Mesodermal cell (in vitro differentiated cells): ENCODE measurements at regions not wholly inside any gene's neighbourhood (a gene's known extent, or its start where the extent isn't known, plus 50 kb on each side); places are given as distances from the start of the nearest gene placed in this dataset.
"Not testable (repeated sequence)": the region's sequence is repeated elsewhere in the genome, so short reads cannot be mapped to it uniquely, and the experiment has no call there.

Experiments used
- H3K27ac ChIP-seq: 2 replicates; pipeline ENCODE4 v1.7.0; 2013; ENCODE audit warnings: mild to moderate bottlenecking, low read depth, low read length, moderate library complexity; ENCODE audit not compliant: severe bottlenecking
- H3K36me3 ChIP-seq: 2 replicates; pipeline ENCODE4 v1.7.1; 2013; ENCODE audit warnings: mild to moderate bottlenecking, low read length, moderate library complexity; ENCODE audit not compliant: control insufficient read depth, insufficient read depth
- H3K4me1 ChIP-seq: one replicate; pipeline ENCODE4 v1.7.1; 2013; ENCODE audit warnings: mild to moderate bottlenecking, low read length; ENCODE audit not compliant: insufficient read depth, control insufficient read depth, poor library complexity, severe bottlenecking
- H3K4me3 ChIP-seq: 2 replicates; pipeline ENCODE4 v1.7.0; 2013; ENCODE audit warnings: low read length, control low read depth, mild to moderate bottlenecking; ENCODE audit not compliant: insufficient read depth, poor library complexity, severe bottlenecking; ENCODE audit errors: extremely low read depth
- H3K9me3 ChIP-seq: 2 replicates; pipeline ENCODE4 v1.7.1; 2013; ENCODE audit warnings: mild to moderate bottlenecking, low read length, moderate library complexity; ENCODE audit not compliant: control insufficient read depth
- WGBS, 2 experiments: methylation state at CpG; one replicate each; pipeline ENCODE4 v1.1.5; 2013; ENCODE audit warnings: missing lambda C conversion rate in 2 of 2; ENCODE audit not compliant: insufficient coverage in 2 of 2; 5-methylcytosine and 5-hydroxymethylcytosine counted together

DNA sequence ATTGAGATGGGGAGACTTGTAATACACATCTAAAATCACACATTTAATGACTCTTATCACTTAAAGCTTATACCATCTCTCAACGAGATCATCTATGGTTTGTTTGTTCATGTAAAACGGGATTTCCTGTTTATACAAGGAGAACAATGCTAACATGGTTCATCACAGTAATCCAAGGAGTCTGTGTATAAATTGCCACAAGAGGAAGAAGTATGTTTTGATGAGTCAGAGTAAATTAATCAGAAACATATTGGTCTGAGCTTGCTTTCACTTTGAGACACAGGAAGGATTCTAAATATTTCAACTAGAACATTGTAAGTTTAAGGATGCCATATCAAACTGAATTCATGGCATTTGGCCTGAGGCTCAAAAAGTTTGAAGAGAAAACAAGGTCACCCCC lies 594.1 kb downstream of the GLUD2 start:
- H3K4me1 ChIP-seq = no peaks in the 10 kb centered on the region
- WGBS, 2 experiments = no CpG with 5 or more reads among the region's 2 CpGs
- no peaks in the 10 kb centered on the region for H3K36me3 ChIP-seq
- H3K27ac ChIP-seq = no peak overlapping the region
- H3K9me3 ChIP-seq = no peaks in the 10 kb centered on the region
- no peak overlapping the region for H3K4me3 ChIP-seq

DNA sequence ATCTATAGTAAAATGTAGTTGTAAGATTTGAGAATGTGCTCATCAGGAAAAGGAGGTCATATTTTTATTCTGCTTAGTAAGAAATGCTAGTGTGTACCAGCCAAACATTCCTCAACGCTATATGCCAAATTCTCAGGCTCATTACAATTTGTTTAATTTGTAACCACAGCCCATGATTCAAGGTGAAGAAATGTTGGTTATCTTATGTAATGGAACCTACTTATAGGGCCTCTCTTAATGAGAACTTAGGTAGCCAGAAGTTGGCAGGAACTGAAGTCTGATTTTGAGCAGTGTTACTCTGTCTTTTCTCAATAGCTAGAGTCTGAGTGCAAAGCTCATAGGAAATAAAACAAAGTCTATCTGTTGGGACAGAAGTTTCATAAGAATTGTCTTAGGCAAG lies 595.0 kb downstream of the GLUD2 start:
- Histone ChIP-seq H3K36me3 (no peaks in the 10 kb centered on the region), H3K4me3 (no peak overlapping the region), H3K9me3 (no peaks in the 10 kb centered on the region), H3K27ac (no peak overlapping the region), H3K4me1 (no peaks in the 10 kb centered on the region)
- WGBS, 2 experiments = no CpG with 5 or more reads among the region's 1 CpG

DNA sequence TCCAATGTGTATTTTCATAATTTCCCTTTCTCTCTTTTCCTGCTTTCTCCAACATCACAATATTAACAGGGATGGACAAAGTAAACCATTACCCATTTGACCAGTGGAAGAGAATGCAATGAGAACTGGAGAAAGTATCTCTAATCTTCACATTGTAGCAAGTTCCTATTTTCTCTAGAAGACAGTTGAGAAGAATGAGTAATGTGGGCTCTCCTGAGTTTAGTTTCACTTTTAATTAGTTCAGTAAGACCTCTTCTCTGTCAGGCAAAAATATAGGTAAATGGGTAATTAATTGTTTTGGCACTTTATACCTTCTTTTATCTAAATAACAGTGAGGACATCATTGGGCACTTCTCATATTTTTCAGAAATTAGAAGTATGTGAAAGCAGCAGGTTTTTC lies 602.0 kb downstream of the GLUD2 start:
- Histone ChIP-seq H3K27ac (no peak overlapping the region), H3K36me3 (no peaks in the 10 kb centered on the region), H3K9me3 (no peaks in the 10 kb centered on the region), H3K4me1 (no peaks in the 10 kb centered on the region), H3K4me3 (no peak overlapping the region)

DNA sequence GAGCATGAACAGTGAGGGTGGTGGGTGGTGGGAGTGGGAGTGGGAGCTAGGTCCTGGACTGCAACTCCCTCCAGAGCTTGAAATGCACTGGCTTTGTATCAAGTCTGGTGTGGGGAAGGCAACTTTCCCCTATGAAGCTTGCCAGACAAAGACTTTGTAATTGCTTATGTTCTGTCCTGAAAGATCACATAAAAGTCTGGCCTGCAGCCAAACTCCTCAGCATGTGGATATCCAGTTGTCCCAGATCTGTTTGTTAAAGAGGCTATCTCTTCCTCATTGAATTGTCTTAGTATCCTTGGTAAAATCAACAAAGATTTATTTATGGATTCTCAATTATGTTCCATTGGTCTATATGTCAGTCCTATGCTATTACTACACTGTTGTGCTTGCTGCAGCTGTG lies 607.9 kb downstream of the GLUD2 start:
- Histone ChIP-seq H3K36me3 (no peaks in the 10 kb centered on the region), H3K9me3 (no peaks in the 10 kb centered on the region), H3K4me3 (no peak overlapping the region), H3K27ac (no peak overlapping the region), H3K4me1 (no peaks in the 10 kb centered on the region)

DNA sequence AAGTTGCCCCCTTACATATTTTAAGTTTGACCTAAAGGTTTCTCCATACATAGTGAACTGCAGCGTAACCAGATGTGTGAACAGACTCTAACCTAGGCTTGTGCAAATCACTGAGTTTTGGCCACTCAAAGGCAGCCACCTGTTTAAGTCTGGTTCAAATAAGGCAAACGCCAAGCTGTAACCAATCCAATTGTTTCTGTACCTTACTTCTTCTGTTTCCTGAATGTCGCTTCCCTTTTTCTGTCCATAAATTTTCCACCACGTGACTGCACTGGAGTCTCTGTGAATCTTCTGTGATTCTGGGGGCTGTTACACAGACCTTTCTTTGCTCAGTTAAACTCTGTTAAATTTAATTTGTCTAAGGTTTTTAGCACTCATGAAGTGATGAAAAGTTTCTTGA lies 618.8 kb downstream of the GLUD2 start:
- Histone ChIP-seq H3K4me1 (no peaks in the 10 kb centered on the region), H3K4me3 (no peak overlapping the region), H3K36me3 (no peaks in the 10 kb centered on the region), H3K27ac (no peak overlapping the region), H3K9me3 (no peaks in the 10 kb centered on the region)
- WGBS, 2 experiments = 85 to 100% methylated on average over 1 to 2 of the region's 4 CpGs

DNA sequence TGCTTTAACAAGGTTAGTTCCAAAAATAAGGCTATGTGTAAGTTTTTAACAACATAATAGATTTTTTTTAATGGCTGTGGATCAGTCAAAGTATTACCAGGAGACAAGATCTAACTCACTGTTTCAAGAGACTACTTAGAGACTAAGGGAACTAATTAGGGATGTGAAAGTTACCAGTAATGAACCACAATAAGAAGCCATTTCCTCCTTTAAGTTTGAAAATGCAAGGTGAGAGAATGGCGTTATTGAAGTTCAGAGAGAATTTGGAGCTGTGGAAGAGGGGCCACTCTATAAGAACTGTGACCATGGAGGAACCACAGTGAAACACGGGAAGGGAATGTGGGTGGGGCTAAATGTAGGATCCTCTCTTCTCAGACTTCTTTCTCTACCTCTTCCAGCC lies 624.2 kb downstream of the GLUD2 start:
- no peaks in the 10 kb centered on the region for H3K36me3 ChIP-seq
- no peak overlapping the region for H3K27ac ChIP-seq
- H3K4me1 ChIP-seq = no peaks in the 10 kb centered on the region
- no CpG with 5 or more reads among the region's 2 CpGs for WGBS, 2 experiments
- no peaks in the 10 kb centered on the region for H3K9me3 ChIP-seq
- no peak overlapping the region for H3K4me3 ChIP-seq

DNA sequence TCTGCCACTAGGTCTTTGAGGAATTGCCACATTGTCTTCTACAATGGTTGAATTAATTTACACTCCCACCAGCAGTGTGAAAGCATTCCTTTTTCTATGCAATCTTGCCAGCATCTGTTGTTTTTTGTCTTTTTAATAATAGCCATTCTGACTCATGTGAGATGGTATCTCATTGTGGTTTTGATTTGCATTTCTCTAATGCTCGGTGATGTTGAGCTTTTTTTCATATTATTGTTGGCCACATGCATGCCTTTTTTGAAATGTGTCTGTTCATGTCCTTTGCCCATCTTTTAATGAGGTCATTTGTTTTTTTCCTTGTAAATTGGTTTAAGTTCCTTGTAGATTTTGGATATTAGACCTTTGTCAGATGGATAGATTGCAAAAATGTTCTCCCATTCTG lies 661.8 kb downstream of the GLUD2 start:
- not testable (repeated sequence) for H3K9me3 ChIP-seq, H3K27ac ChIP-seq, H3K36me3 ChIP-seq, H3K4me3 ChIP-seq, H3K4me1 ChIP-seq
- WGBS, 2 experiments = 100% methylated on average over 1 of the region's 1 CpG; no CpG with 5 or more reads in 1 of the 2 experiments

DNA sequence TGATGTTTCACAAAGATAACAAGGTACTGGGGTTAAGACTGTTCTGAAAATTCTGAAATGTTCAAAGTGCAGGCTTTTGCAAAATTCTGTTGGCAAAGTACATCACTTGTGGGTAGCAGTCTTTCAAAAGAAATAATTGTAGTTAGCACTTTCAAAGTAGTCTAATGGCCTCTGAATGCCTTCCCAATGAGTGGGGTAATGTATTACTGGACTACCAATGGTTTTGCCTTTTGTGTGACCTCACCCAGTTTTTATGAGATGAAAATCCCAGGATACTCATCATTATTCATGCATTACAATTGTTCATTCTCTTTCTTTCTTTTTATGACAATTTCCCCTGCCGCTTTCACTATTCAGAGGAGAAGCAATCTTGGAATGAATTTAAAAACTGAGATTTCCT lies 686.1 kb downstream of the GLUD2 start:
- Histone ChIP-seq H3K4me1 (no peaks in the 10 kb centered on the region), H3K9me3 (no peaks in the 10 kb centered on the region), H3K4me3 (no peak overlapping the region), H3K36me3 (no peaks in the 10 kb centered on the region), H3K27ac (no peak overlapping the region)
- WGBS, 2 experiments = no CpG with 5 or more reads among the region's 1 CpG

DNA sequence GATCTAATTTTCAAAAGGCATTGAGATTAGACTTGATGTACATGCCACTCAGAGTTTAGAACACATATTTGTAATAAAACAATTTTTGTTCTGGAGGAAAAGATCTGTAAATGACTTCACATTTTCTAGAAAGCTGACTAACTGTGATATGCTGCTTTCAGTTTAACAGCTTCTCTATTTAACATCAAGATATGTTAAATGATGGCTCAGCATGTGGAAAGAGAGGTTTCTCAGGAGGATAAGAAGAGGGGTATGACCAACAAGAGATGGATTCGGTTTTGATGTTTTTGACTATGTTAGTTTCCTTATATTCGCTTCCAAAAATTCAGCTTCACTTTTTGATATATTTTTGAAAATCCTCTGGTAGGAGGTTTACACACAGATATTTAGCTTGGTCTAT lies 698.7 kb downstream of the GLUD2 start:
- H3K9me3 ChIP-seq = no peaks in the 10 kb centered on the region
- no peaks in the 10 kb centered on the region for H3K4me1 ChIP-seq
- H3K27ac ChIP-seq = no peak overlapping the region
- H3K36me3 ChIP-seq = no peaks in the 10 kb centered on the region
- H3K4me3 ChIP-seq = no peak overlapping the region
- WGBS, 2 experiments = no CpG with 5 or more reads among the region's 2 CpGs

DNA sequence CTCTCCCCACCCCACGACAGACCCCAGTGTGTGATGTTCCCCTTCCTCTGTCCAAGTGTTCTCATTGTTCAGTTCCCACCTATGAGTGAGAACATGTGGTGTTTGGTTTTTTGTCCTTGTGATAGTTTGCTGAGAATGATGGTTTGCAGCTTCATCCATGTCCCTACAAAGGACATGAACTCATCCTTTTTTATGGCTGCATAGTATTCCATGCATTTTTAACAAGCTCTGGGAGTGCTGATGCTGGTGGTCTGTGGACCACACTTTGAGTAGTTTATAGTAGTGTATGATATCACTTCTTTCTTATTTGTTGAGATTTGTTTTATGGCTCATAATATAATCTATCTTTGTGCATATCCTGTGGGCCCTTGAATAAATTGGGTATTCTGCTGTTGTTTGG lies 706.2 kb downstream of the GLUD2 start:
- not testable (repeated sequence) for H3K27ac ChIP-seq, H3K36me3 ChIP-seq, H3K4me1 ChIP-seq, H3K4me3 ChIP-seq, H3K9me3 ChIP-seq
- WGBS, 2 experiments = no CpG with 5 or more reads among the region's 1 CpG

DNA sequence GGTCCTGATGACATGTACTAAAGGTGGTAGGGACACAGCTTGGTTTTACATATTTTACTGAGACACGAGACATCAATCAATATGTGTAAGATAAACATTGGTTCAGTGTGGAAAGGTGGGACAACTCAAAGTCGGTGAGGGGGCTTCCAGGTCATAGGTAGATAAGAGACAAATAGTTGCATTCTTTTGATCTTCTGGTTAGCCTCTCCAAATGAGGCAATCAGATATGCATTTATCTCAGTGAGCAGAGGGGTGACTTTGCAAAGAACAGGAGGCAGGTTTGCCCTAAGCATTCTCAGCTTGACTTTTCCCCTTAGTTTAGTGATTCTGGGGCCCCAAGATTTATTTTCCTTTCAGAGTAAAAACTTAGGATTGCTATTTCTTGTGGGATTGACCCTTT lies 706.9 kb downstream of the GLUD2 start:
- Histone ChIP-seq H3K4me1 (no peaks in the 10 kb centered on the region), H3K36me3 (no peaks in the 10 kb centered on the region), H3K27ac (no peak overlapping the region), H3K4me3 (no peak overlapping the region), H3K9me3 (no peaks in the 10 kb centered on the region)
- 100% methylated on average over 1 of the region's 2 CpGs; no CpG with 5 or more reads in 1 of the 2 experiments for WGBS, 2 experiments

DNA sequence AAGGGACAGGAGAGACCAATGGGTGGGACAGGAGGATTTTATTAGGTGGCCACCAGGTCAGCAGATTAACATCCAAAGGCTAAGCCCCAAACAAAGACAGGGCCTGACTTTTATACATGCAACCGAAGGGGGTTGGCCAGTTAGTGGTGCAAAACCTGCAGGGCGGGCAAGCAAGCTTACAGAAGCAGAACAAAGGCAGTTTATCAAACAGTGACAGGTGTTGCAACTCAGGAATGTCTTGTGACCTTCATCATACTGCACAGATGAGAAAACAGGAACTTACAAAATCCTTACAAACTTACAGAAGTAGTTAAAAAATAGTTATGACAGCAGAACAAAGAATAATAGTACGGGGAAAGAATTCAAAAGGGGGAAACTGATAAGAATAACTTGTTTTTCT lies 708.1 kb downstream of the GLUD2 start:
- 60 to 100% methylated on average over 1 to 2 of the region's 3 CpGs for WGBS, 2 experiments
- H3K27ac ChIP-seq = no peak overlapping the region
- H3K9me3 ChIP-seq = no peaks in the 10 kb centered on the region
- H3K4me3 ChIP-seq = no peak overlapping the region
- no peaks in the 10 kb centered on the region for H3K4me1 ChIP-seq
- no peaks in the 10 kb centered on the region for H3K36me3 ChIP-seq
